Astrocyte of the spinal cord (primary cell): ENCODE measurements at regions not wholly inside any gene's neighbourhood (a gene's known extent, or its start where the extent isn't known, plus 50 kb on each side); places are given as distances from the start of the nearest gene placed in this dataset.

Experiments used
- DNase-seq: peaks from one replicate; pipeline ENCODE4 v3.0.0; 2011; ENCODE audit warnings: low read depth, low spot score
- H3K4me3 ChIP-seq: 2 replicates; pipeline ENCODE4 v1.5.1; 2011; ENCODE audit warnings: low read depth, mild to moderate bottlenecking, low read length, moderate library complexity
- in situ Hi-C: cut with HindIII; loops from 2 replicates; pipeline ENCODE4 v1.10.0; 2017; ENCODE audit warnings: low sequenced_read_pairs
- TF ChIP-seq, protein P1 (sequence below): IDR thresholded peaks from 2 replicates; pipeline ENCODE4 v1.5.1; 2012; ENCODE audit warnings: low read depth, mild to moderate bottlenecking, low read length, inconsistent platforms

- H3K4me3 ChIP-seq = no peak overlapping the region
- TF ChIP-seq, protein P1, sequence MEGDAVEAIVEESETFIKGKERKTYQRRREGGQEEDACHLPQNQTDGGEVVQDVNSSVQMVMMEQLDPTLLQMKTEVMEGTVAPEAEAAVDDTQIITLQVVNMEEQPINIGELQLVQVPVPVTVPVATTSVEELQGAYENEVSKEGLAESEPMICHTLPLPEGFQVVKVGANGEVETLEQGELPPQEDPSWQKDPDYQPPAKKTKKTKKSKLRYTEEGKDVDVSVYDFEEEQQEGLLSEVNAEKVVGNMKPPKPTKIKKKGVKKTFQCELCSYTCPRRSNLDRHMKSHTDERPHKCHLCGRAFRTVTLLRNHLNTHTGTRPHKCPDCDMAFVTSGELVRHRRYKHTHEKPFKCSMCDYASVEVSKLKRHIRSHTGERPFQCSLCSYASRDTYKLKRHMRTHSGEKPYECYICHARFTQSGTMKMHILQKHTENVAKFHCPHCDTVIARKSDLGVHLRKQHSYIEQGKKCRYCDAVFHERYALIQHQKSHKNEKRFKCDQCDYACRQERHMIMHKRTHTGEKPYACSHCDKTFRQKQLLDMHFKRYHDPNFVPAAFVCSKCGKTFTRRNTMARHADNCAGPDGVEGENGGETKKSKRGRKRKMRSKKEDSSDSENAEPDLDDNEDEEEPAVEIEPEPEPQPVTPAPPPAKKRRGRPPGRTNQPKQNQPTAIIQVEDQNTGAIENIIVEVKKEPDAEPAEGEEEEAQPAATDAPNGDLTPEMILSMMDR = no peak
- DNase-seq = no peak
- in situ Hi-C loops = no loop called here
Measured at GRCh38 chr2:175612280-175612679, 389.8 kb downstream of the LNPK start.

- TF ChIP-seq, protein P1 = no peak
- no peak for DNase-seq
- H3K4me3 ChIP-seq = no peak overlapping the region
- in situ Hi-C loops = no loop called here
Measured at GRCh38 chr2:175606010-175606841, 395.8 kb downstream of the LNPK start.

DNA sequence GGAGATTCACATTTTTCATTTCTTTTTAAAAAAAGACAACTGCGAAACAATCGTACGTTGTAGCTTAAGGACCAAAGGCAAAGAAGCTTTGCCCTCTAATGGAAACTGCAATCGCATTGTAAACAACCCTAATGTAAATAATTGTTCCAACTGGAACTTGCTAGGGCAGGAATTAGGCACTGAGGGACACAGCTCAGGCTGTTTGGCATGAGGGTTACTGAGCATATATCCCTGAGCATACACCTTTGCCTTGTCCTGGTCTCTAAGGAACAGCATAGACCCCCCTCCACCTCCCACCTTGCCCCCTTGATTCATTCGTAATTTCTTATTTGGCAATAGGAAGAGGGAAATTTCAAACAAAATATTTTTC lies 396.4 kb downstream of the LNPK start:
- no peak for DNase-seq
- in situ Hi-C loops = no loop called here
- TF ChIP-seq, protein P1 = no peak
- no peak overlapping the region for H3K4me3 ChIP-seq

DNA sequence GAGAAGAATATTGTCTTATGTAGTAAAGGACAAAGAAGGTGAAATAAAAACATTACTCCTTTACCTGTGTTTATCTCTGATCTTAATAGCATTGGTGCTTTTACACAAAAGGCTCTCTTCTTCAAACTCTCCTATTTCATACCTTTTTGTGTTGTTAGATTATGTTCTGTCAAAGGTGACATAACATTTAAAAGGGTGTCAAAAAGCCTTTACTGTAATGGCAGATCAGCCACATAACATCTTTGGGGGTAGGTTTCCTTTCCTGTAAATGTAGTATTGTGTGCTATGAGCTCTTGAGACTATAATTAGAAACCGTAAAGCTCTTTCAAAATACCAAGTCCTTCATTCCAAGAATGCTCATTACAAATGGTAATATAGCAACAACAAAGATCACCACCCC lies 400.1 kb downstream of the LNPK start:
- TF ChIP-seq, protein P1 = no peak
- no peak overlapping the region for H3K4me3 ChIP-seq
- in situ Hi-C loops = no loop called here
- DNase-seq = no peak

DNA sequence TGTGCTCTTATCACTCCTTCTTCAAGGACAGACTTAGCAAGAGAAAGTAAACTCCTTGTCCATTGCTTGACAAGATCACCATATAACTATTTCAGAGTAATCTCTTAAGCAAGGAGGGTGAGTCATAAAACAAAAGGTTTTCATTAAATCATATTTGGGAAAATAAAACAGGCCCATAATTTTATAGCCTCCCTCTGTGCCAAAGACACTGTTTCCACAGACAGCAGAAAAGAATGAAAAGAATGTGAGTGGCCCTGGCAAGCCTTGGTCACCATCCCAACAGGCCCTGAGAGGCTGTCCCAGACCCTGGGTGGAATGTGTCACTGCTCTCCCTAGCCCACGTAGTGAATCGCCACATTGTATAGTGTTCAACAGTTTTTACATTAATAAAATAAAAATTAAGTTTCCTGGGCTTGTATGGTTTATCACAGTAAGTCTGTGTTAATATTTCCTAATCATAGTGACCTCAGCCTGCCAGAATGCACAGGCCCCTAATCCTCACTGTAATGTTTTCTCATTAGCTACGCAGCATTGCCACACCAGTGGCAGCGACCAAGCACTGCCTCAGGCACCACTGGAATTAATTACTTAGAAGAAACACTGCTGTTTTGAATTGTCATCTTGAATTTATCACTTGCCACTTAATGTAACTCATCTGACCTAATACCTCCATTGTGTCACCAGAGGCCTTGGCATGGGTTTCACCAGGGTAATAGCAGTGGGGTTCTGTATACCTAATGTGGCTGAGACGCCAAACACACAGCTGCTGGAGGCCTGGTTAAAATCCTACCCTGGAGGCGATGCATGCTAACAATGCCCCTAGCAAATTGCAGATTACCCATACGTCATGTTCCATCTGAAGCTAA lies 401.9 kb downstream of the LNPK start:
- TF ChIP-seq, protein P1 = no peak
- no peak overlapping the region for H3K4me3 ChIP-seq
- in situ Hi-C loops = no loop called here
- no peak for DNase-seq

DNA sequence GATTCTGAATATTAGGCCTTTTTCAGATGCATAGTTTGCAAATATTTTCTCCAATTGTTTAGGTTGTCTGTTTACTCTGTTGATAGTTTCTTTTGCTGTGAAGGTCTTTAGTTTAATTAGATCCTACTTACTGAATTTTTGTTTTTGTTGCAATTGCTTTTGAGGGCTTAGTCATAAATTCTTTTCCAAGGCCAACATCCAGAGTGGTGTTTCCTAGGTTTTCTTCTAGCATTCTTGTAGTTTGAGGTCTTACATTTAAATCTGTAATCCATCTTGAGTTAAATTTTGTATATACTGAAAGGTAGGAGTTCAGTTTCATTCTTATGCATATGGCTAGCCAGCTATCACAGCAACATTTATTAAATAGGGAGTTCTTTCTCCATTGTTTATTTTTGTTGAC lies 404.8 kb downstream of the LNPK start:
- in situ Hi-C loops = no loop called here

More for the DNA sequence above, 404.8 kb downstream of the LNPK start:
- H3K4me3 ChIP-seq = no peak overlapping the region
- DNase-seq = no peak
- TF ChIP-seq, protein P1 = no peak
